HG02678 (cell line): ENCODE measurements at regions not wholly inside any gene's neighbourhood (a gene's known extent, or its start where the extent isn't known, plus 50 kb on each side); places are given as distances from the start of the nearest gene placed in this dataset.
"Not testable (repeated sequence)": the region's sequence is repeated elsewhere in the genome, so short reads cannot be mapped to it uniquely, and the experiment has no call there.

ENCODE experiments used
- ATAC-seq: cut with Tn5 transposase; IDR thresholded peaks from one replicate; pipeline ENCODE4 v1.9.1; 2021; ENCODE audit warnings: mild to moderate bottlenecking, moderate library complexity; ENCODE audit not compliant: unreplicated experiment

- no peak for ATAC-seq
These were observed 157.5 kb downstream of the TTC8 start for GRCh38 chr14:88981948-88982347.

GRCh38 chr14:88983755-88984154 lies 159.3 kb downstream of the TTC8 start:
- ATAC-seq, result no peak

- no peak for ATAC-seq
These were observed 161.2 kb downstream of the TTC8 start for GRCh38 chr14:88985654-88986053.

- no peak for ATAC-seq
These were observed 161.8 kb downstream of the TTC8 start for GRCh38 chr14:88986146-88986841.

- not testable (repeated sequence) for ATAC-seq
These were observed 162.5 kb downstream of the TTC8 start for GRCh38 chr14:88986908-88987307.

- no peak for ATAC-seq
These were observed 163.1 kb downstream of the TTC8 start for GRCh38 chr14:88987516-88987915.

GRCh38 chr14:88989911-88990310 lies 165.5 kb downstream of the TTC8 start:
- no peak for ATAC-seq

- ATAC-seq, result no peak
These were observed 166.4 kb downstream of the TTC8 start for GRCh38 chr14:88990856-88991255.

- no peak for ATAC-seq
These were observed 167.6 kb downstream of the TTC8 start for GRCh38 chr14:88992011-88992410.

- no peak for ATAC-seq
These were observed 169.5 kb downstream of the TTC8 start for GRCh38 chr14:88993946-88994345.

GRCh38 chr14:88995437-88996198 lies 171.2 kb downstream of the TTC8 start:
- no peak for ATAC-seq

- no peak for ATAC-seq
These were observed 173.6 kb downstream of the TTC8 start for GRCh38 chr14:88998027-88998426.

GRCh38 chr14:88999137-88999536 lies 174.7 kb downstream of the TTC8 start:
- ATAC-seq, result no peak

GRCh38 chr14:89000007-89000942 lies 175.8 kb downstream of the TTC8 start:
- ATAC-seq, result no peak

GRCh38 chr14:89004166-89004565 lies 179.7 kb downstream of the TTC8 start:
- ATAC-seq, result no peak

- no peak for ATAC-seq
These were observed 183.5 kb downstream of the TTC8 start for GRCh38 chr14:89007906-89008305.

- ATAC-seq, result no peak
These were observed 187.2 kb downstream of the TTC8 start for GRCh38 chr14:89011355-89012281.

- no peak for ATAC-seq
These were observed 188.0 kb downstream of the TTC8 start for GRCh38 chr14:89012282-89013097.

GRCh38 chr14:89013098-89013504 lies 188.7 kb downstream of the TTC8 start:
- no peak for ATAC-seq
